ENCODE measurements at regions not wholly inside any gene's neighbourhood (a gene's known extent, or its start where the extent isn't known, plus 50 kb on each side); places are given as distances from the start of the nearest gene placed in this dataset.

DNA sequence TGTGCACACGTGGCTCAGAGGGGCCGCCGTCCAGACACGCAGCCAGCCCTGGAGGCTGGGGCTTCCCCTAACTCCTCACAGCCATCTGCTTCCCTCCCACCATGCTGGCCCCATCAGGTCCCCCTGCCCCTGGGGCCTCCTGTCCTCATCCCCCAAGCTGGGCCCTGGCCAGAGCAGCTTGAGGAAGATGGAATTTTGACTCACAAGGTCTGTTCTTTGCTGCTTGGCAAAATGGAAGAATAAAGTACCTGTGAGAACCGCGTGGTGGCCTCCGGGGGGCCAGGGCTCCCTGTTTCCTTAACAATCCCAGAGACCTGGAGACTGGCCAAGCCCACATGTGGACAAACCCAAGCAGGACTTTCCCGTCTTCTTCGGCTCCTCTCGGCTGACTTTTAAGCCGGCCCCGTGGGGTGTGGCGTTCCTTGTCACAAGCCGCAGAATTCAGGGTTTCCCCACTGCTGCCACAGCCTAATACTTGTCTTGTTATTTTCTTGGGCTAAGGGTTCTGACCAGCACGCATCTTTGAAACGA is 872.8 kb downstream of the BRD1 start:
- DNase-seq = no peak

GRCh38 chr22:48953830-48954229 is 873.8 kb downstream of the BRD1 start:
- DNase-seq = no peak

DNA sequence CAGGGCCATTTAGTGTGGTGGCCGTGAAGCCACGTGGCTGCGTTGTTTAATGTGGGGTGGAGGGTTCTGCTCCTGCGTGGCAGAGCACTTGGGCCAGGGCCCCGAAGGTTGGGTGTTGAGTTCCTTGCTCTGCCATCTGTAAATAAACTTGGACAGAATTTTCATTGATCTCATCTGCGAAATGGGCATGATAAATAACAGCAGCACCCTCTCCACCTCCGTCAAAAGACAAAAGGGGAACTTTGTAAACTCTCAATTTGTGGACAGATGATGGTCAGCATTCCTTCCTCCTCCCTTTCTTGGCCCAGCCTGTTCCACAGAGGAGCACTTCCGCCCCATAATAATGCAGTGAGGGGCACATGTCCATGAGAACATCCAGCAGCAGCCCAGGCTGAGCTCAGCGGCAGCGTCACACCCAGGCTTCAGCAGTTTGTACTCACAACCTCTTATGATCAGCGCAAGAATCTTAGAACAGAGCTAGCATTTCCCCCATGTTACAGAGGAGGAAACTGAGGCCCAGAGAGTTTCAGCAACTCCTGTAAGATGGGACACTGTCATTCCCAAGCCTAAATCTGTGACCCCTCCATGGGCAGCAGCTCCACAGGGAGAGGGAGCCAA is 874.5 kb downstream of the BRD1 start:
- DNase-seq = no peak

GRCh38 chr22:48952256-48953102 is 875.2 kb downstream of the BRD1 start:
- DNase-seq = no peak

DNA sequence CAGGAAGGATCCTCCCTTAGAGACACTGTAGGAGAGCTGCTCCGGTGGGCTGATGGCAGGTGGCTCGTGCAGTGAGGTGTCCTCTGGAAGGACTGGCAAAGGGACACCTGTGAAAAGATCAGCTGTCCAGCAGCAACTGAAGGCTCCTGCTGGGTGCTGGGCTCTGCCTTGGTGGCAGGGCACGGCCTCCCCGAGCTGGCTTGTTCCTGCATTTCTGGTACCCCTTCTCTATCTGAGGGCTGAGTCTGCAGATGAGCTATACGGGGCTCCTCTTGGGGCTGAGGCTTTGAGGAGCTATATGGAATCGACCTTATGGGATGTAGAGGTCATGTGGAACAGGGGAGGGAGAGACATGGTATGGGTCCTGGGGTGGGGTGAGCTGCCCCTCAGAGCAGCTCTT is 875.8 kb downstream of the BRD1 start:
- no peak for DNase-seq

DNA sequence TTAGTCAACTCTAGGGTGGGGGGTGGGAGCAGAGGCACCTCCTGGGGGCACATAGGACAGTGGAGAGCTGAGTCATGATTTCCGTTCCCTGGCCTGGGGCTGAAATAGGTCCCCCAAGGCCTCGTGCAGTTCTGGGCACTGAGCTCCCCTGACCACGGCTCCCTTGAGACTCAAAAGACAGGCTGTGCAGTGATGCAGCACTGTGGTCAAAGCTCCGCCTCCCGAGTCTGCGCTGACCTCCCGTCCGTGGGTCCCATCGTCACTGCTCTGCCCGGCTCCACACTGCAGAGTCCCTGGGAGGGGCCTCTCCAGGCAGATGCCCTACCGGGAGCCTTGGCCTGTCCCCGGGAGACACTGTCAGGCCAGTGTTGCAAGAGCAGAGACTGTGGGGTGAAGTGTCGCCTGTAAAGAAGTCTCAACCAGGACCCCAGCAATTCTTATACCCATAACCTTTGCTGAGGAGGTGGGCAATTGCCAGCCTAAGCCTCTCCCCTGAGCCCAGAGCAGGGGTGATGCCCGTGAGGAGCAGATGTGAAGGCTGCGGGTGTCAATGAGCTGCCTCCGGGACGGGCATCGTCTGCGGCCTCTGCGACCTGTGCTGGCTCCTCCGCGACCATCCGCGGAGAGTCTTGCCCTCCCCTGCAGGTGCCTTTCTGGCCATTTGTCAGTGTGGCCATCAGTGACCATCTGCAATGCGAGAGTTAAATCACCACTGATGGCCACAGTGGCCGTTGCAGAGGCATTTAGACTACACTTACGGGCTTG is 877.3 kb downstream of the BRD1 start:
- DNase-seq = no peak

GRCh38 chr22:48949375-48950149 is 878.1 kb downstream of the BRD1 start:
- no peak for DNase-seq

DNA sequence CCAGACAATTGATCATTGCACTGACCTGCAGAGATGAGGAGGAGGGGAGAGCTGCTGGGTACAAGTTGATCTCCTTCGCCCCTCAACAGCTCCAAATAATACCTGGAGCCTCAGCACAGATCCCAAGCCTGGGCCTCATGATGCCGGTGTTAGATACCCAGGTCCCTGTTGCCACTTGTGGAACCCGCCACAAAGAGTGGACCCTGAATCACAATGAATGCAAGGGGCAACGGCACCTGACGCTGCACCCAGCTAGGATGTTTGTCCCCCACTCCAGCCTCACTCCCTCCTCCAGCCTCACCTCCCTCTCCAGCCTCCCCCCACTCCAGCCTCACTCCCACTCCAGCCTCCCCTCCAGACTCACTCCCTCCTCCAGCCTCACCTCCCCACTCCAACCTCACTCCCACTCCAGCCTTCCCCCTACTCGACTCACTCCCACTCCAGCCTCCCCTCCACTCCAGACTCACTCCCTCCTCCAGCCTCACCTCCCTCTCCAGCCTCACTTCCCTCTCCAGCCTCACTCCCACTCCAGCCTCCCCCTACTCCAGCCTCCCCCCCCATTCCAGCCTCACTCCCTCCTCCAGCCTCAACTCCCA is 879.0 kb downstream of the BRD1 start:
- DNase-seq = no peak

DNA sequence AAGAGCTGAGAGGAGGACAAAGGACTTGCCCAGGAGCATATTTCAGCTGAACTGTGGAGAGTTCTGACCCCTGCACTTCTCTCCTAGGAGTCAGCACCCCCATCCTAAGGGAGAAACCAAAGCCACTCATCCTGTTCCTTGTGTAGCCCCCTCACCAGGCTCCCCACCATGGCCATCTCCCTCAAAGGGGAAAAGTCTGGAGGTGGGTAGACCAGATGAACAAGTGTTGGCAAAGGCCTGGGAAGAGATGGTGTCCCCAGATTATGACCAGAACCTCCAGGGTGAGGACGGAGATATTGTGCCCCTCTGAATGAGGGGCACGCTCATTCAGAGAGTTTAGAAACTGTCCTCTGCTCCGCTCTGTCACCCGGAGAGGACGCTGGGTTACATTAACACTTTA is 880.0 kb downstream of the BRD1 start:
- DNase-seq = no peak

GRCh38 chr22:48945621-48946458 is 881.8 kb downstream of the BRD1 start:
- no peak for DNase-seq

GRCh38 chr22:48944751-48945620 is 882.7 kb downstream of the BRD1 start:
- no peak for DNase-seq

GRCh38 chr22:48944433-48944750 is 883.3 kb downstream of the BRD1 start:
- DNase-seq = no peak

DNA sequence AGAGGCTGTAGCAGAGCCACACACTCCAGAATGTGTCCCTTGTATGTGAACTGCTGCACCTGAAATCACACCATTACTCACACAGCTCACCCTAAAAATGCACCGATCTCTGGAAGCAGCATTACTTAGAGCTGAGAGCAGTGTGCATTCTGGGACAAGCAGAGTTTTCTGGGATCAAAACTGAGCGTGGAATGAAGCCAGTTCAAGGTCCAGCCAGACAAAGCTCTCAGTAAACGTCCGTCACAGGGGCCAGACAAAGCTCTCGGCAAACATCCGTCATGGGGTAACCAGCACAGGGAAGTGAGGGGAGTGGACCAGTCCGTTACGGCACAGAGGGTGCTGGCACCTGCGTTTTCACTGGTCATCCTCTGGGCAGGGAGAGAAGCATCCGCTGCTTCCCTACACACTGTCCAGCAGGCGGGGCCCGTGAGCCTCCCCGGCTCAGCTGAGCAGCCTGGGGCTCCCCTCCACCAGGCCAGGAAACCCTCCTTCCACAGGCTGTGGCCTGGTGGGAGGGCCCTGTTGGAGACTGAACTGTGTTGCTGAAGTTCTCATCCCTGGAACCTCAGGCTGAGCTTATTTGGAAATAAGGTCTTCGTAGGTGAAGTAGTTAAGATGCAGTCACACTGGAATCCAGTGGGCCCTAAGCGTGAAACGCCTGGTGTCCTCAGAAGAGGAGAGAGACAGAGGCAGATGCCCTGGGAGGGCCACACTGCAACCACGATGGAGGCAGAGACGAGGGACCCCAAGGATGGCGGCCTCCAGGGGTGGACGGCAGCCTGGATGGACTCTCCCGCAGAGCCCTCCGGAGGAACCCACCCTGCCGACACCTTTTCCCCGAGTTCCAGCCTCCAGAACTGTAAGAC is 883.9 kb downstream of the BRD1 start:
- DNase-seq = no peak

GRCh38 chr22:48942698-48943566 is 884.7 kb downstream of the BRD1 start:
- no peak for DNase-seq

- no peak for DNase-seq
Measured at GRCh38 chr22:48941903-48942575, 885.6 kb downstream of the BRD1 start.

GRCh38 chr22:48941033-48941902 is 886.4 kb downstream of the BRD1 start:
- no peak for DNase-seq

Data from stimulated activated CD4-positive, alpha-beta T cell treated with anti-CD3 and anti-CD28 coated beads, Interleukin-12 subunit alpha, Interleukin-12 subunit beta, amount 100 ng/mL, for 4 hours (primary cell).